GM19035 (cell line): ENCODE measurements at regions not wholly inside any gene's neighbourhood (a gene's known extent, or its start where the extent isn't known, plus 50 kb on each side); places are given as distances from the start of the nearest gene placed in this dataset.

Experiments
- ATAC-seq: cut with Tn5 transposase; IDR thresholded peaks from one replicate; pipeline ENCODE4 v1.9.1; 2021; ENCODE audit not compliant: unreplicated experiment

- ATAC-seq = no peak
Observed at GRCh38 chr15:39108021-39108420, 472.9 kb upstream of the THBS1 start.

GRCh38 chr15:39110336-39110735, 470.5 kb upstream of the THBS1 start:
- ATAC-seq = no peak

DNA sequence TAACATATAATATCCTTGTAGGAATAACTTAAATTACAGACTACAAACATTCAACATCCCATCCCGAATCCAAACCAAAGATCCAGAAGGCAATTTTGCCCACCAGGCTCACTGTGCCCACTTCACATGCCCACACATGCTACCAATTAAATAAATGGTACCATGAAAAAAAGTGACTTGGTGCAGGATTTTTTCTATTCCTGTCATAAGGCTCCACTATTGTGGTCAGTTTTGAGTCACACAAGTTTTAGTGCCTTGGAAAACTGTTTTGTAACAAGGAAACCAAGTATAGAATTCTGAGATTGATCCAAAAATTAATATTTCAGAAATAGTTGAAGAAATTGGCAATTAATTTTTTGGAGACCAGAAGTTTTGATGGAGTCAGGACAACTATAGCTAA, 470.1 kb upstream of the THBS1 start:
- ATAC-seq = no peak

- no peak for ATAC-seq
Observed at GRCh38 chr15:39113741-39114140, 467.1 kb upstream of the THBS1 start.

- ATAC-seq = no peak
Observed at GRCh38 chr15:39114690-39115378, 466.0 kb upstream of the THBS1 start.

DNA sequence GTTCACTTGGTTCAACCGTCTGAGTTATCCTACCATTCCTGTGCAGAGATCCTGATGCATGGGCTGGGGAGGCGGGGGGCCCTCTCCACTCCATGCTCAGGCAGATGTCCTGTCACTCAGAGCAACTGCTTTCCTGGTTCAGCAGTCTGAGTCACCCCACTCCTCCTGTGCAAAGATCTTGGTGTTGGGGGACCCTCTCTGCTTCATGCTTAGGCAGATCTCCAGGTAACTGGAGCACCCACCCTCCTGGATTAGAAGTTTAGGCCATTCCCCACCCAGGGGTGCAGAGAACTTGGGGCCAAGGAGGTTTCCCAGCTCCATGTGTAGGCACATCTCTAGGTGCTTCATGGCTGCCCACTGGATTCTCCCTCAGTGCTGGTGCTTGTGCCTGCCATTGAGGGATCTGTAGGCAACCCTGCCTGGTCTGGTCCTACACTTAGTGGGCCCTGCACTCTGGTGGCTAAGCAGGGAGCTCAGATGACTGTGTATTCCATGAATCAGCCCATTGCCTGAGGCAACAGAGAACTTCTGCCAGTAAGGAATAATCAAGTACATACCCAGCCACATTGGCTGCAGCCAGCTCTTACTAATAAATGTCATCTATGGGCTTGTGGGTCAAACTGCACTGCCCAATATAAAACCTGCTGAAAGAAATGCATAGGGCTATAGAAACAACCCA, 465.4 kb upstream of the THBS1 start:
- no peak for ATAC-seq

GRCh38 chr15:39118510-39118909, 462.4 kb upstream of the THBS1 start:
- no peak for ATAC-seq

GRCh38 chr15:39124155-39124552, 456.7 kb upstream of the THBS1 start:
- no peak for ATAC-seq

DNA sequence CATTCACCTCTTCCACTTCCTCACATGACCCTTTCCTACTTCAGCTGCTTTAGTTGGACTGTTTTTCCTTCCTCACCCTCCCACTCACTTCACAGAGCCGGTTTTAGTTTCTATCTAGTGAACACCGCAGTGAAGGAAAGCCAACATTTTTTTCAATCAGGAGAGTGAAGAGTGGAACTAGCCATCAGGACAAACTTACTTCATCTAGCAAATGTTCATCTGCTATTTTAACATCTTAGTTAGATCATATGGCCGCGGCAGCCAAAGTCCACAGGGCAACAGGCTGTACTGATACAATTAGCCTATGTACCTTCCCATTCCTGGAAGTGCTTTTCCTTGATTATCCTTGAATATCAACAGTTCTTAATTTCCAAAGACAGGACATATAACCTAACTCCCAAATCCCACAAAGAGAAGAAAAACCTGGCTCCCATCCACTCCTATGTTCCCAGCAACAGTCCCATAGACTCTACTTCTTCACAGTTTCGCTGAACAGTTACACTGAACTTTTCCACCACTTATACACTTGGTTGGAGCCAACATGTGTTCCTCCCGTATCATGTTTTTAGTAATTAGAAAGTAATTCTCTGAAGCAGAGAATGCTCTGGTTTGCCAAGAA, 456.2 kb upstream of the THBS1 start:
- no peak for ATAC-seq

GRCh38 chr15:39125226-39125625, 455.7 kb upstream of the THBS1 start:
- ATAC-seq = no peak

GRCh38 chr15:39125904-39126303, 455.0 kb upstream of the THBS1 start:
- no peak for ATAC-seq

DNA sequence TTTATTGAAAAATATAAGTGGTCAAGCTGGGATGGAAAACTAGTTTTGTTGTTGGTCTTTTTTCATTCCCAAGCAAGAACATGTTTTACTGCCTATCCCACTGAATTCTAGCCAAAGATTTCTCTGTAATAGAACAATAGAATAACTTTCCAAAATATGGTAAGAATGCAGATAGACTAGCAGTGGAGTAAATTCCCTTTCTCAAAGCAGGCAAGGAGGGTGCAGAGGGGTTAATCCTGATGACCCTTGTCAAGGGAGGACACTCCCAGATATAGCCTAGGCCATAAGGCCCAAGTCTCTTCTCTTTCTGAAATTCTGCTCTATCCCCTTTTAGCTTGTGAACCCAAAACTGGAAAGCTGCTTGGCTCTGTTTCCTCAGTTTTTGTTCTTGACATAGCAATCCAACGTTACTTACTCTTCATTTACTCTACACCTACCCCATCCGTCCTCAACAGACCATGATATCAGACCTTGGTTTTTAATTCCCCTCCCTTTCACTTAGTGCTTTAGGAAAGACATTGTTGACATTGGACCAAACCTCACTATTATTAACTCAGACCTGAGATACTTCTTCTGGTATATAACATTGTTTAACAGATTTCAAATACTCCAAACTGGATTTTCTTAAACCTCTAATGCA, 453.6 kb upstream of the THBS1 start:
- ATAC-seq = no peak

GRCh38 chr15:39127925-39128617, 452.8 kb upstream of the THBS1 start:
- ATAC-seq = no peak

DNA sequence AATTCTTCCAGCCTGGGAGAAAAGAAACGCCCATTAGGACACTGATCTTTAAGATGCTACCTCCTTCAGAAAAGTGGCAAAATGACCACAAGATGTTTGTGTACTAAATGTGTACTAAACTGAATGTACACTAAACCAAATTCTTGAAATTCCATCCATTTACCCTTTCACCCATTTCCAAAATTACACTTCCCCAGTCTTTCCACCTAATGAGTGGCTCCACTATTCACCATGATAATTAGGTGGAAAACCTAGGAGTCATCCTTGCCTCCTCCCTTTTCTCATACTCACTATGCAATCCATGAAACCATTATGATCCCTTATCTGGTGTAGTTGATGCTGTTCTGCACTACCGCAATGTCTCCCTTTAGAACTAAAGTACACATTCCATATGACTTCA, 452.1 kb upstream of the THBS1 start:
- no peak for ATAC-seq

GRCh38 chr15:39130556-39131379, 450.1 kb upstream of the THBS1 start:
- ATAC-seq = no peak

DNA sequence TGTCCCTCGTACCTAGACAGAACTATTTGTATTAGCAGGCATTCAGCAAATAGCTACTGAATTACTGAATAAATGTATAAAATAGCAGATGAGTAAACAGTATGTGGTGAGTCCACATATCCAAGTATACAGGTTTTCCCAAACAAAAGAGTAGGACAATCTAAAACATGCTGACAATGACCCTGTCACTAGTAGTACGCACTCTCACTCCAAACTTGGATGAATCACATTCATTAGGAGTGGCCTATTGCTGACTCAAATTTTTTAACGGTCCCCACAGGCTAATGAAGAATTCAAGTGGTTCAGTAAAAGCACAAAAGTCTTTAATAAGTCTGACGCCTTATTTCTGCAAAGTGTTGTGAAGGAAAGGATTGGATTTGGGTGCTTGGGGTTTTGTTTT, 449.3 kb upstream of the THBS1 start:
- no peak for ATAC-seq

- ATAC-seq = no peak
Observed at GRCh38 chr15:39132070-39132469, 448.8 kb upstream of the THBS1 start.

GRCh38 chr15:39132954-39133600, 447.8 kb upstream of the THBS1 start:
- ATAC-seq = no peak

GRCh38 chr15:39134282-39134681, 446.6 kb upstream of the THBS1 start:
- ATAC-seq = no peak

- no peak for ATAC-seq
Observed at GRCh38 chr15:39135989-39136388, 444.9 kb upstream of the THBS1 start.
